ENCODE measurements at regions not wholly inside any gene's neighbourhood (a gene's known extent, or its start where the extent isn't known, plus 50 kb on each side); places are given as distances from the start of the nearest gene placed in this dataset.
A peak's percentile ranks its signal among the peaks of the same experiment; 100 is the strongest.

DNA sequence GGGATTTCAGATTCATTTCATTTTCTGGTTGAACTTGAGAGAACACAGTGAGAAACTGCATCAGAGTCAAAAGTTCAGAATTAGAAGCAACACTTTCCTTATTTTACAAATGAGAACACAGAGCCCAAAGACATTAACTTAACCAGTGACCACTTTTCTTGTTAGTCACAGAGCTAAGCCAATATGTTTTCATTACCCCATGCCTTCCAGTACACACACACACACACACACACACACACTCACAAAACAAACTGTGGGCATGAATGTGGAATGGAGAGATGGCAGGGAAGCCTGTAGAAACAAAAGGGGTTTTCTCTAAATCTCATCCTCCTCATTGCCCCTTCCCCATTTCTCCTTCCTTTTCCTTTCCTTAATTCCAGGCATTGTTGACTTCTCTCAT, 267.4 kb upstream of the GADL1 start:
- no peak for TF ChIP-seq CTCF (conservative IDR thresholded peaks at IDR 0.05; ENCODE audit: low read depth)
- POLR2A ChIA-PET (ENCODE audit: low non-redundant PET), result no interaction called here
- CTCF ChIA-PET, result no interaction called here
- H3K27ac ChIP-seq, result no peak overlapping the region
- DNase-seq (ENCODE audit: low spot score), result no peak

- POLR2A ChIA-PET (ENCODE audit: low non-redundant PET), result no interaction called here
- CTCF ChIA-PET, result no interaction called here
- DNase-seq (ENCODE audit: low spot score), result no peak
- no peak for TF ChIP-seq CTCF (conservative IDR thresholded peaks at IDR 0.05; ENCODE audit: low read depth)
- no peak overlapping the region for H3K27ac ChIP-seq
These were observed 269.9 kb upstream of the GADL1 start for GRCh38 chr3:31164381-31164780.

GRCh38 chr3:31165399-31165860, 271.0 kb upstream of the GADL1 start:
- TF ChIP-seq CTCF (conservative IDR thresholded peaks at IDR 0.05; ENCODE audit: low read depth), result no peak
- ChIA-PET CTCF (interaction anchor here (0.6 kb wide), 1 partner anchor 236 kb away, joined by 3 read pairs; no protein-coding TSS in a partner anchor), POLR2A (ENCODE audit: low non-redundant PET) (no interaction called here)
- H3K27ac ChIP-seq, result no peak overlapping the region
- no peak for DNase-seq (ENCODE audit: low spot score)

DNA sequence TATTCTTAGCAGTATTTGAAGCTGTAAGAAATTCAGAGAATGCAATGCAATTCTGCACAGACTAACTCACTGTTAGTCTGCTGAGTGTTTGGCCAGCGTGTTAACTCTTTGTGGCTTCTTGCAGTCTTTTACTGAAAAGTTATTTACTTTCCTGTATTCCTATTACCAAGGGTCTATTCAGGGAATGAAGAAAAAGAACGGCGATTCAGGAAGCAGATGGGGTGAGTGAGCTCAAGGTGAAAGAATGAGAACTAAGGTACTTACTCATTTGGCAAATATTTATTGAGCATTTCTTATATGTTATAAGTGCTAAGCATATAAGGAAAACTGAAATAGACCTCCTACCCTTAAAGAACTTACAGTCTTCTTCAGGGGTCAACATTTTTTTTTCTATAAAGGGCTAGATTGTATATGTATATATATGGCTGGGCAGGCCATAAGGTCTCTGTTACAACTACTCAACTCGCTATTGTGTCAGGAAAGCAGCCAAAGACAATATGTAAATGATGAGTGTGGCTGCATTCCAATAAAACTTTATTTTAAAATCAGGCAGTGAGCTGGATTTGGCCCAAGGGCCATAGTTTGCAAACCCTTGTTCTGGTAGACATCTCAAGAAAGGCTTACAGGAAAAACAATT, 271.9 kb upstream of the GADL1 start:
- DNase-seq (ENCODE audit: low spot score), result peak; percentile 12
- H3K27ac ChIP-seq, result no peak overlapping the region
- CTCF ChIA-PET, result interaction anchor here (0.6 kb wide), 1 partner anchor 237 kb away, joined by 3 read pairs; no protein-coding TSS in a partner anchor
- POLR2A ChIA-PET (ENCODE audit: low non-redundant PET), result no interaction called here
- TF ChIP-seq CTCF (conservative IDR thresholded peaks at IDR 0.05; ENCODE audit: low read depth), result no peak

GRCh38 chr3:31167666-31168065, 273.2 kb upstream of the GADL1 start:
- H3K27ac ChIP-seq, result no peak overlapping the region
- DNase-seq (ENCODE audit: low spot score), result no peak
- no peak for TF ChIP-seq CTCF (conservative IDR thresholded peaks at IDR 0.05; ENCODE audit: low read depth)
- ChIA-PET CTCF (no interaction called here), POLR2A (ENCODE audit: low non-redundant PET) (no interaction called here)

- CTCF ChIA-PET, result no interaction called here
- no peak for DNase-seq (ENCODE audit: low spot score)
- H3K27ac ChIP-seq, result no peak overlapping the region
- no peak for TF ChIP-seq CTCF (conservative IDR thresholded peaks at IDR 0.05; ENCODE audit: low read depth)
- POLR2A ChIA-PET (ENCODE audit: low non-redundant PET), result no interaction called here
These were observed 276.6 kb upstream of the GADL1 start for GRCh38 chr3:31170932-31171670.
